NB4 (cell line): ENCODE measurements at regions not wholly inside any gene's neighbourhood (a gene's known extent, or its start where the extent isn't known, plus 50 kb on each side); places are given as distances from the start of the nearest gene placed in this dataset.
A peak's percentile ranks its signal among the peaks of the same experiment; 100 is the strongest.

Experiments used
- DNase-seq: peaks from one replicate; pipeline ENCODE4 v3.0.0; 2010; ENCODE audit warnings: low read depth
- H3K4me3 ChIP-seq: one replicate; pipeline ENCODE4 v1.5.1; 2011; ENCODE audit warnings: mild to moderate bottlenecking, low read depth, low read length, moderate library complexity
- CTCF ChIP-seq: IDR thresholded peaks from one replicate; pipeline ENCODE4 v1.5.1; 2012; ENCODE audit warnings: low read depth, low read length
- MAX ChIP-seq: IDR thresholded peaks from 2 replicates; pipeline ENCODE4 v1.6.1; 2011; ENCODE audit warnings: low read depth, low read length
- MYC ChIP-seq: IDR thresholded peaks from 2 replicates; pipeline ENCODE4 v1.6.1; 2011; ENCODE audit warnings: low read depth, low read length
- POLR2A ChIP-seq: IDR thresholded peaks from 2 replicates; pipeline ENCODE4 v1.6.1; 2011; ENCODE audit warnings: mild to moderate bottlenecking; ENCODE audit not compliant: insufficient read length; ENCODE audit errors: extremely low read depth

GRCh38 chr9:79220666-79221065 is 351.1 kb upstream of the TLE4 start:
- no peak overlapping the region for H3K4me3 ChIP-seq
- no peak for DNase-seq
- no peak for TF ChIP-seq MYC

GRCh38 chr9:79221084-79221483 is 350.7 kb upstream of the TLE4 start:
- H3K4me3 ChIP-seq, result no peak overlapping the region
- no peak for DNase-seq

GRCh38 chr9:79222483-79222882 is 349.3 kb upstream of the TLE4 start:
- TF ChIP-seq CTCF, result no peak
- TF ChIP-seq MAX, result no peak
- TF ChIP-seq MYC, result no peak
- no peak for TF ChIP-seq POLR2A
- no peak for DNase-seq
- H3K4me3 ChIP-seq, result no peak overlapping the region

More at GRCh38 chr9:79221084-79221483, 350.7 kb upstream of the TLE4 start:
- TF ChIP-seq MAX (no peak), POLR2A (no peak), MYC (no peak), CTCF (no peak)

GRCh38 chr9:79224672-79225433 is 346.9 kb upstream of the TLE4 start:
- DNase-seq, result no peak
- TF ChIP-seq MYC, result no peak
- TF ChIP-seq POLR2A, result no peak
- TF ChIP-seq CTCF, result no peak
- TF ChIP-seq MAX, result no peak
- H3K4me3 ChIP-seq, result no peak overlapping the region

- TF ChIP-seq CTCF (no peak), POLR2A (no peak), MYC (no peak), MAX (no peak)
- DNase-seq, result peak; percentile 37
- no peak overlapping the region for H3K4me3 ChIP-seq
These were observed 338.2 kb upstream of the TLE4 start for GRCh38 chr9:79233542-79233941.

- TF ChIP-seq CTCF, result no peak
- TF ChIP-seq MAX, result no peak
- TF ChIP-seq POLR2A, result no peak
- no peak for TF ChIP-seq MYC
These were observed 335.3 kb upstream of the TLE4 start for GRCh38 chr9:79236466-79236865.

More at GRCh38 chr9:79236466-79236865, 335.3 kb upstream of the TLE4 start:
- no peak overlapping the region for H3K4me3 ChIP-seq
- DNase-seq, result no peak
